GM23338 (cell line): ENCODE measurements at regions not wholly inside any gene's neighbourhood (a gene's known extent, or its start where the extent isn't known, plus 50 kb on each side); places are given as distances from the start of the nearest gene placed in this dataset.

ENCODE experiments used
- CREB1 ChIP-seq: fragments of 250-450 bp; sonication (Bioruptor Pico); IDR thresholded peaks from 2 replicates; pipeline ENCODE4 v1.5.0; 2020; ENCODE audit warnings: low read depth, mild to moderate bottlenecking, moderate library complexity
- EZH2 ChIP-seq: fragments of 200-600 bp; sonication (generic); IDR thresholded peaks from one replicate; pipeline ENCODE4 v1.8.0; 2017; ENCODE audit warnings: antibody characterized with exemption, mild to moderate bottlenecking, low read depth; ENCODE audit not compliant: unreplicated experiment
- EZH2phosphoT487 ChIP-seq: fragments of 200-600 bp; sonication (generic); IDR thresholded peaks from one replicate; pipeline ENCODE4 v1.8.1; 2018; ENCODE audit warnings: antibody characterized with exemption; ENCODE audit not compliant: unreplicated experiment
- JUNB ChIP-seq: IDR thresholded peaks from one replicate; pipeline ENCODE4 v1.6.1; 2016; ENCODE audit warnings: antibody characterized with exemption; ENCODE audit not compliant: unreplicated experiment
- NANOG ChIP-seq: IDR thresholded peaks from 2 replicates; pipeline ENCODE4 v1.6.1; 2016; ENCODE audit warnings: antibody characterized with exemption, borderline replicate concordance
- POLR2AphosphoS5 ChIP-seq: IDR thresholded peaks from 2 replicates; pipeline ENCODE4 v1.6.1; 2016; ENCODE audit warnings: antibody characterized with exemption, low read depth
- STAT1 ChIP-seq: IDR thresholded peaks from one replicate; pipeline ENCODE4 v1.6.1; 2016; ENCODE audit warnings: antibody characterized with exemption; ENCODE audit not compliant: unreplicated experiment
- ZNF114 ChIP-seq: fragments of 250-450 bp; sonication (Bioruptor Pico); IDR thresholded peaks from 2 replicates; pipeline ENCODE4 v1.5.0; 2020; ENCODE audit warnings: mild to moderate bottlenecking, moderate library complexity
- ZNF331 ChIP-seq: fragments of 250-450 bp; sonication (Bioruptor Pico); IDR thresholded peaks from 2 replicates; pipeline ENCODE4 v1.5.0; 2020; ENCODE audit warnings: low read depth, mild to moderate bottlenecking, moderate library complexity
- ZNF462 ChIP-seq: fragments of 250-450 bp; sonication (Bioruptor Pico); IDR thresholded peaks from 2 replicates; pipeline ENCODE4 v1.5.0; 2020; ENCODE audit warnings: mild to moderate bottlenecking, moderate library complexity
- TF ChIP-seq, protein P1 (sequence below): IDR thresholded peaks from 2 replicates; pipeline ENCODE4 v1.6.1; 2016; ENCODE audit warnings: antibody characterized with exemption

GRCh38 chr5:166401391-166401790 lies 1890.1 kb upstream of the WWC1 start (continued):
- no peak for TF ChIP-seq ZNF462 (CRISPR knock-in tag)
- no peak for TF ChIP-seq EZH2phosphoT487
- no peak for TF ChIP-seq ZNF331 (CRISPR knock-in tag)
- TF ChIP-seq EZH2: no peak
- no peak for TF ChIP-seq CREB1 (CRISPR knock-in tag)
- TF ChIP-seq STAT1: no peak
- TF ChIP-seq ZNF114 (CRISPR knock-in tag): no peak
- no peak for TF ChIP-seq JUNB
- no peak for TF ChIP-seq POLR2AphosphoS5
- TF ChIP-seq, protein P1, sequence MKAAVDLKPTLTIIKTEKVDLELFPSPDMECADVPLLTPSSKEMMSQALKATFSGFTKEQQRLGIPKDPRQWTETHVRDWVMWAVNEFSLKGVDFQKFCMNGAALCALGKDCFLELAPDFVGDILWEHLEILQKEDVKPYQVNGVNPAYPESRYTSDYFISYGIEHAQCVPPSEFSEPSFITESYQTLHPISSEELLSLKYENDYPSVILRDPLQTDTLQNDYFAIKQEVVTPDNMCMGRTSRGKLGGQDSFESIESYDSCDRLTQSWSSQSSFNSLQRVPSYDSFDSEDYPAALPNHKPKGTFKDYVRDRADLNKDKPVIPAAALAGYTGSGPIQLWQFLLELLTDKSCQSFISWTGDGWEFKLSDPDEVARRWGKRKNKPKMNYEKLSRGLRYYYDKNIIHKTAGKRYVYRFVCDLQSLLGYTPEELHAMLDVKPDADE: no peak
- no peak for TF ChIP-seq NANOG
